Vagina (tissue), 2 donors: ENCODE measurements at regions not wholly inside any gene's neighbourhood (a gene's known extent, or its start where the extent isn't known, plus 50 kb on each side); places are given as distances from the start of the nearest gene placed in this dataset.

ENCODE experiments used
- POLR2A ChIP-seq, 2 donors: fragments of 450-650 bp; IDR thresholded peaks; one replicate each; pipeline ENCODE4 v1.6.1; 2017; ENCODE audit warnings: antibody characterized with exemption in 2 of 2, mild to moderate bottlenecking in 2 of 2, moderate library complexity in 2 of 2
- POLR2AphosphoS5 ChIP-seq, 2 donors: sonication (generic); formaldehyde crosslinking; IDR thresholded peaks; one replicate each; pipeline ENCODE4 v1.9.0; 2017; ENCODE audit warnings: antibody characterized with exemption in 2 of 2, mild to moderate bottlenecking in 2 of 2, low read depth in 1 of 2; ENCODE audit not compliant: insufficient read depth in 1 of 2

- TF ChIP-seq POLR2A (IDR thresholded peaks at IDR 0.05) (no peak), POLR2AphosphoS5 (IDR thresholded peaks at IDR 0.05; ENCODE audit: insufficient read depth in 1 of 2, low read depth in 1 of 2) (no peak)
Measured at GRCh38 chr4:137934046-137934445, 308.1 kb downstream of the SLC7A11 start.
